ENCODE measurements at regions not wholly inside any gene's neighbourhood (a gene's known extent, or its start where the extent isn't known, plus 50 kb on each side); places are given as distances from the start of the nearest gene placed in this dataset.

GRCh38 chr9:118083161-118083560 is 379.0 kb downstream of the TLR4 start:
- peaks cover 10% of the 10 kb centered on the region for H3K9me3 ChIP-seq (ENCODE audit: control insufficient read depth, insufficient read depth, low read length)
- POLR2A ChIA-PET = no interaction called here
- no peak for DNase-seq (ENCODE audit: low read depth, low spot score)
- H3K27ac ChIP-seq (ENCODE audit: low read depth, low read length) = no peak overlapping the region
- H3K4me3 ChIP-seq (ENCODE audit: low read depth, low read length) = no peak overlapping the region
- no peak for TF ChIP-seq CTCF (IDR thresholded peaks at IDR 0.05; ENCODE audit: low read depth, low read length)
- no peaks in the 10 kb centered on the region for H3K27me3 ChIP-seq (ENCODE audit: control insufficient read depth, insufficient read depth, low read length)
- CTCF ChIA-PET = no interaction called here

- no peak for DNase-seq (ENCODE audit: low read depth, low spot score)
- POLR2A ChIA-PET = no interaction called here
- Histone ChIP-seq H3K4me3 (ENCODE audit: low read depth, low read length) (no peak overlapping the region), H3K9me3 (ENCODE audit: control insufficient read depth, insufficient read depth, low read length) (peaks cover 17% of the 10 kb centered on the region), H3K27ac (ENCODE audit: low read depth, low read length) (no peak overlapping the region), H3K27me3 (ENCODE audit: control insufficient read depth, insufficient read depth, low read length) (no peaks in the 10 kb centered on the region)
- TF ChIP-seq CTCF (IDR thresholded peaks at IDR 0.05; ENCODE audit: low read depth, low read length) = no peak
- CTCF ChIA-PET = no interaction called here
These were observed 383.9 kb downstream of the TLR4 start for GRCh38 chr9:118088090-118088489.

- Histone ChIP-seq H3K9me3 (ENCODE audit: control insufficient read depth, insufficient read depth, low read length) (peaks cover 12% of the 10 kb centered on the region; the same call in 1 of the 2 replicates), H3K4me3 (ENCODE audit: low read depth, low read length) (no peak overlapping the region), H3K27ac (ENCODE audit: low read depth, low read length) (no peak overlapping the region), H3K27me3 (ENCODE audit: control insufficient read depth, insufficient read depth, low read length) (no peaks in the 10 kb centered on the region)
- ChIA-PET POLR2A (no interaction called here), CTCF (no interaction called here)
- TF ChIP-seq CTCF (IDR thresholded peaks at IDR 0.05; ENCODE audit: low read depth, low read length) = no peak
- no peak for DNase-seq (ENCODE audit: low read depth, low spot score)
These were observed 387.0 kb downstream of the TLR4 start for GRCh38 chr9:118091226-118091625.

- CTCF ChIA-PET = no interaction called here
- Histone ChIP-seq H3K4me3 (ENCODE audit: low read depth, low read length) (no peak overlapping the region), H3K27ac (ENCODE audit: low read depth, low read length) (no peak overlapping the region), H3K9me3 (ENCODE audit: control insufficient read depth, insufficient read depth, low read length) (peaks cover 12% of the 10 kb centered on the region; the same call in 1 of the 2 replicates), H3K27me3 (ENCODE audit: control insufficient read depth, insufficient read depth, low read length) (no peaks in the 10 kb centered on the region)
- POLR2A ChIA-PET = no interaction called here
- DNase-seq (ENCODE audit: low read depth, low spot score) = no peak
- TF ChIP-seq CTCF (IDR thresholded peaks at IDR 0.05; ENCODE audit: low read depth, low read length) = no peak
These were observed 387.7 kb downstream of the TLR4 start for GRCh38 chr9:118091711-118092500.

- no peak for DNase-seq (ENCODE audit: low read depth, low spot score)
- H3K4me3 ChIP-seq (ENCODE audit: low read depth, low read length) = no peak overlapping the region
- peaks cover 13% of the 10 kb centered on the region; the same call in 1 of the 2 replicates for H3K9me3 ChIP-seq (ENCODE audit: control insufficient read depth, insufficient read depth, low read length)
- ChIA-PET POLR2A (no interaction called here), CTCF (no interaction called here)
- H3K27ac ChIP-seq (ENCODE audit: low read depth, low read length) = no peak overlapping the region
- TF ChIP-seq CTCF (IDR thresholded peaks at IDR 0.05; ENCODE audit: low read depth, low read length) = no peak
- no peaks in the 10 kb centered on the region for H3K27me3 ChIP-seq (ENCODE audit: control insufficient read depth, insufficient read depth, low read length)
These were observed 390.2 kb downstream of the TLR4 start for GRCh38 chr9:118094387-118094786.
